ENCODE measurements at regions not wholly inside any gene's neighbourhood (a gene's known extent, or its start where the extent isn't known, plus 50 kb on each side); places are given as distances from the start of the nearest gene placed in this dataset.
"Not testable (repeated sequence)": the region's sequence is repeated elsewhere in the genome, so short reads cannot be mapped to it uniquely, and the experiment has no call there.

DNA sequence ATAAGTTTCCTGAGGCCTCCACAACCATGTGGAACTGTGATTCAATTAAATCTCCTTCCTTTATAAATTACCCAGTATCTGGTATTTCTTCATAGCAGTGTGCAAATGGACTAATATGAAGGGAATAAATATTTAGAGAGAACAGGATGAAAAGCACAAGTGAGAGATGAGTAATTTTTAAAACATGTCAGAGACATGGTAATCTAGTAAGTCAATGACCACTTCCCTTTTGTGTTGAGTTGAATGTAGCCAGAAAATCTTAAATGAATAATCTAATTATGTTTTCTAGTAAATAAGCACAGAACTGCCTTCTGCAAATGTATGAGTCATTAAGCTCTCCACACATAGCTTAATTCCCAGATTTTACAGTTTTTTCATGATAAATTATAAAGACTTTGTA, 524.1 kb upstream of the SLITRK5 start:
- no peak overlapping the region for H3K4me3 ChIP-seq (ENCODE audit: control insufficient read depth, low read depth, low read length)
- TF ChIP-seq, protein P1, sequence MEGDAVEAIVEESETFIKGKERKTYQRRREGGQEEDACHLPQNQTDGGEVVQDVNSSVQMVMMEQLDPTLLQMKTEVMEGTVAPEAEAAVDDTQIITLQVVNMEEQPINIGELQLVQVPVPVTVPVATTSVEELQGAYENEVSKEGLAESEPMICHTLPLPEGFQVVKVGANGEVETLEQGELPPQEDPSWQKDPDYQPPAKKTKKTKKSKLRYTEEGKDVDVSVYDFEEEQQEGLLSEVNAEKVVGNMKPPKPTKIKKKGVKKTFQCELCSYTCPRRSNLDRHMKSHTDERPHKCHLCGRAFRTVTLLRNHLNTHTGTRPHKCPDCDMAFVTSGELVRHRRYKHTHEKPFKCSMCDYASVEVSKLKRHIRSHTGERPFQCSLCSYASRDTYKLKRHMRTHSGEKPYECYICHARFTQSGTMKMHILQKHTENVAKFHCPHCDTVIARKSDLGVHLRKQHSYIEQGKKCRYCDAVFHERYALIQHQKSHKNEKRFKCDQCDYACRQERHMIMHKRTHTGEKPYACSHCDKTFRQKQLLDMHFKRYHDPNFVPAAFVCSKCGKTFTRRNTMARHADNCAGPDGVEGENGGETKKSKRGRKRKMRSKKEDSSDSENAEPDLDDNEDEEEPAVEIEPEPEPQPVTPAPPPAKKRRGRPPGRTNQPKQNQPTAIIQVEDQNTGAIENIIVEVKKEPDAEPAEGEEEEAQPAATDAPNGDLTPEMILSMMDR (IDR thresholded peaks at IDR 0.05; ENCODE audit: control insufficient read depth, insufficient read depth, low read depth, low read length, missing control alignments): no peak
- DNase-seq (ENCODE audit: low read depth): no peak

DNA sequence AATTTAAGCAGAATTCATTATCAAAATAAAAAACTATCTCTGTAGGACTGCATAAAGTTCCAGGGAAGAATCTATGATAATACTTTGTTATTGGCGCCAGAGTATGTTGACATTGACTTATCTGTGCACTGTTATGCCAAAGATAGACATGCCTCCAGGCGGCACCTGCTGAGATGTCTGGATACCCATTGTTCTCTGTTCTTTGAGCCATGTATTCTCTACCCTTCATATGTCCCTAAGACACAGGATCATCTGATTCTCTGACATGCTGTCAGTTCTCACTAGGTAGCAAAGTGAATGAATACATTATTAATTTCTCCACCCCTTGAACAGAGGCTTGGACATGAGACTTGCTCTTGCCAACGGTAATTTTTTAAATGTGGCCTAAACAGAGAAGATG, 517.8 kb upstream of the SLITRK5 start:
- H3K4me3 ChIP-seq (ENCODE audit: control insufficient read depth, low read depth, low read length): no peak overlapping the region
- no peak for DNase-seq (ENCODE audit: low read depth)
- TF ChIP-seq, protein P1 (IDR thresholded peaks at IDR 0.05; ENCODE audit: control insufficient read depth, insufficient read depth, low read depth, low read length, missing control alignments): no peak

- TF ChIP-seq, protein P1 (IDR thresholded peaks at IDR 0.05; ENCODE audit: control insufficient read depth, insufficient read depth, low read depth, low read length, missing control alignments): no peak
- no peak overlapping the region for H3K4me3 ChIP-seq (ENCODE audit: control insufficient read depth, low read depth, low read length)
- DNase-seq (ENCODE audit: low read depth): no peak
Measured at GRCh38 chr13:87166348-87166747, 504.8 kb upstream of the SLITRK5 start.

DNA sequence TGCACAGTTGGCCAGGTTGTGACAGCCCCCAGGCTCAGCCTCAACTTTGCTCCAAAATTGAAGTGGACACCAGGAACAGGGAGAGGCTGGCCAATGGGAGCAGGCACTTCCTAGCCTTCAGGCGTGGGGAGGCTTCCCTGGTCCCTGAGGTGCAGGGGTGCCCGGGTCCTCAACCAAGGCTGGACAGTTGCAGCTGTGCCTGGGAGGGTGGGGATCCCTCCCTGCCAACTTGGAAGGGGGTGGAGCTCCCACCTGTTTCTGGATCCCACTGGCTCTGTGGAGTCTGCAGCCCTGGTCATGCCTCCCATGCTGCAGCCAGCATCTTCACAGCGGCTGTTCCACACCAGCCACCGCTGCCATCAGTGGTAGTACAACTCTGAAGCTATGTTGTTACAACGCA, 502.8 kb upstream of the SLITRK5 start:
- TF ChIP-seq, protein P1 (IDR thresholded peaks at IDR 0.05; ENCODE audit: control insufficient read depth, insufficient read depth, low read depth, low read length, missing control alignments): no peak
- no peak for DNase-seq (ENCODE audit: low read depth)
- H3K4me3 ChIP-seq (ENCODE audit: control insufficient read depth, low read depth, low read length): no peak overlapping the region

- DNase-seq (ENCODE audit: low read depth): no peak
- TF ChIP-seq, protein P1 (IDR thresholded peaks at IDR 0.05; ENCODE audit: control insufficient read depth, insufficient read depth, low read depth, low read length, missing control alignments): no peak
- H3K4me3 ChIP-seq (ENCODE audit: control insufficient read depth, low read depth, low read length): no peak overlapping the region
Measured at GRCh38 chr13:87169337-87169736, 501.8 kb upstream of the SLITRK5 start.

GRCh38 chr13:87172166-87172835, 498.9 kb upstream of the SLITRK5 start:
- H3K4me3 ChIP-seq (ENCODE audit: control insufficient read depth, low read depth, low read length): no peak overlapping the region
- TF ChIP-seq, protein P1 (IDR thresholded peaks at IDR 0.05; ENCODE audit: control insufficient read depth, insufficient read depth, low read depth, low read length, missing control alignments): no peak
- no peak for DNase-seq (ENCODE audit: low read depth)

GRCh38 chr13:87185138-87185537, 486.0 kb upstream of the SLITRK5 start:
- not testable (repeated sequence) for DNase-seq (ENCODE audit: low read depth); H3K4me3 ChIP-seq (ENCODE audit: control insufficient read depth, low read depth, low read length)

- DNase-seq (ENCODE audit: low read depth): not testable (repeated sequence)
Measured at GRCh38 chr13:87186647-87187046, 484.5 kb upstream of the SLITRK5 start.

GRCh38 chr13:87191485-87191884, 479.7 kb upstream of the SLITRK5 start:
- not testable (repeated sequence) for DNase-seq (ENCODE audit: low read depth); H3K4me3 ChIP-seq (ENCODE audit: control insufficient read depth, low read depth, low read length)

More at GRCh38 chr13:87186647-87187046, 484.5 kb upstream of the SLITRK5 start:
- not testable (repeated sequence) for H3K4me3 ChIP-seq (ENCODE audit: control insufficient read depth, low read depth, low read length)

Data from AG09309 (cell line).